ENCODE measurements at regions not wholly inside any gene's neighbourhood (a gene's known extent, or its start where the extent isn't known, plus 50 kb on each side); places are given as distances from the start of the nearest gene placed in this dataset.

GRCh38 chr2:731711-732110 is 54.5 kb upstream of the TMEM18 start:
- no peaks in the 10 kb centered on the region for H3K27me3 ChIP-seq
- 64% methylated on average over 3 to 6 of the region's 14 CpGs for WGBS, 2 donors
- H3K27ac ChIP-seq: no peak overlapping the region
- H3K9me3 ChIP-seq: no peaks in the 10 kb centered on the region
- no peaks in the 10 kb centered on the region for H3K36me3 ChIP-seq (ENCODE audit: low read depth, missing control alignments)
- H3K4me3 ChIP-seq: peak overlapping the region in 1 of 2 donors; percentile 37
- no peak for TF ChIP-seq POLR2A (IDR thresholded peaks at IDR 0.05)
- TF ChIP-seq CTCF (IDR thresholded peaks at IDR 0.05): no peak
- intact Hi-C loops (cut with DNase I; ENCODE audit: low total_unique reads): no loop called here
- no peak for DNase-seq
- H3K4me1 ChIP-seq: no peaks in the 10 kb centered on the region

- 31 to 49% methylated on average over 10 of the region's 10 CpGs for WGBS, 2 donors
- H3K9me3 ChIP-seq: no peaks in the 10 kb centered on the region
- no peak overlapping the region for H3K27ac ChIP-seq
- intact Hi-C loops (cut with DNase I; ENCODE audit: low total_unique reads): no loop called here
- H3K27me3 ChIP-seq: no peaks in the 10 kb centered on the region
- H3K4me3 ChIP-seq: no peak overlapping the region
- DNase-seq: no peak
- TF ChIP-seq POLR2A (IDR thresholded peaks at IDR 0.05) (no peak), CTCF (IDR thresholded peaks at IDR 0.05) (no peak)
- H3K4me1 ChIP-seq: no peaks in the 10 kb centered on the region
- no peaks in the 10 kb centered on the region for H3K36me3 ChIP-seq (ENCODE audit: low read depth, missing control alignments)
Measured at GRCh38 chr2:729376-729861, 52.2 kb upstream of the TMEM18 start.

- Histone ChIP-seq H3K4me3 (no peak overlapping the region), H3K27me3 (no peaks in the 10 kb centered on the region), H3K36me3 (ENCODE audit: low read depth, missing control alignments) (no peaks in the 10 kb centered on the region), H3K9me3 (no peaks in the 10 kb centered on the region), H3K27ac (no peak overlapping the region), H3K4me1 (no peaks in the 10 kb centered on the region)
- no peak for DNase-seq
- WGBS, 2 donors: 85 to 100% methylated on average over 1 of the region's 1 CpG
- TF ChIP-seq POLR2A (IDR thresholded peaks at IDR 0.05): no peak
- no peak for TF ChIP-seq CTCF (IDR thresholded peaks at IDR 0.05)
- intact Hi-C loops (cut with DNase I; ENCODE audit: low total_unique reads): no loop called here
Measured at GRCh38 chr2:728165-728564, 51.0 kb upstream of the TMEM18 start.

- Histone ChIP-seq H3K27ac (no peak overlapping the region), H3K36me3 (ENCODE audit: low read depth, missing control alignments) (no peaks in the 10 kb centered on the region), H3K27me3 (no peaks in the 10 kb centered on the region), H3K4me1 (no peaks in the 10 kb centered on the region), H3K9me3 (no peaks in the 10 kb centered on the region), H3K4me3 (no peak overlapping the region)
- 73 to 76% methylated on average over 6 of the region's 6 CpGs for WGBS, 2 donors
- intact Hi-C loops (cut with DNase I; ENCODE audit: low total_unique reads): no loop called here
- TF ChIP-seq CTCF (IDR thresholded peaks at IDR 0.05) (no peak), POLR2A (IDR thresholded peaks at IDR 0.05) (no peak)
- no peak for DNase-seq
Measured at GRCh38 chr2:727071-727470, 49.9 kb upstream of the TMEM18 start.
